Activated naive CD4-positive, alpha-beta T cell treated with anti-CD3 and anti-CD28 coated beads, Interleukin-2, amount 50 U/mL, for 24 hours (primary cell): ENCODE measurements at regions not wholly inside any gene's neighbourhood (a gene's known extent, or its start where the extent isn't known, plus 50 kb on each side); places are given as distances from the start of the nearest gene placed in this dataset.

Source experiments
- H3K27ac Mint-ChIP-seq: one replicate; pipeline ENCODE4 v1.8.0; 2021; ENCODE audit warnings: mild to moderate bottlenecking, mixed read lengths
- H3K27me3 Mint-ChIP-seq: one replicate; pipeline ENCODE4 v1.8.0; 2021; ENCODE audit warnings: mixed read lengths
- H3K36me3 Mint-ChIP-seq: one replicate; pipeline ENCODE4 v1.8.0; 2021; ENCODE audit warnings: mixed read lengths
- H3K4me1 Mint-ChIP-seq: one replicate; pipeline ENCODE4 v1.8.0; 2021; ENCODE audit warnings: mixed read lengths
- H3K4me3 Mint-ChIP-seq: one replicate; pipeline ENCODE4 v1.8.0; 2021; ENCODE audit warnings: mild to moderate bottlenecking, mixed read lengths
- H3K9me3 Mint-ChIP-seq: one replicate; pipeline ENCODE4 v1.8.0; 2021; ENCODE audit warnings: mixed read lengths

DNA sequence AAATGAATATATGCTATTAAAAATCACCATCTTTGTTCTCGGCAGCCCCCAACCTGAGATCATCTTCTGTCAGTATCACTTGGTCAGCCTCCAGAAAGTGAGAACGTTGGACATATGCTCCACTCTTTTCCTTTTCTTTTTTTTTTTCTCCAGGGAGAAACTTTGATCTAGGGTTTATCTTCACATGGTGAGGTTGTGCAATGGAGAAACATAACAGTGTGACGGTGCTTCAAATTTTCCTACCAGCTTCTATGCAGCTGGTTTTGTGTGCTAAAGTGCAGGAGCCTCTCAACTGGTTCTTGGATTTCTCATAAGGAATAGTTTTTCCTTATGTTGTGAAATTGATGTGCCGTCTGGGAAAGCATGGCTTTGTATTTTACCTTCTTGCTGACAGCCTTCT lies 1202.9 kb downstream of the NCAM2 start:
- no peak overlapping the region for H3K27ac Mint-ChIP-seq
- H3K27me3 Mint-ChIP-seq, result no peaks in the 10 kb centered on the region
- no peak overlapping the region for H3K4me3 Mint-ChIP-seq
- H3K9me3 Mint-ChIP-seq, result peaks cover 6% of the 10 kb centered on the region
- no peaks in the 10 kb centered on the region for H3K4me1 Mint-ChIP-seq
- H3K36me3 Mint-ChIP-seq, result no peaks in the 10 kb centered on the region

DNA sequence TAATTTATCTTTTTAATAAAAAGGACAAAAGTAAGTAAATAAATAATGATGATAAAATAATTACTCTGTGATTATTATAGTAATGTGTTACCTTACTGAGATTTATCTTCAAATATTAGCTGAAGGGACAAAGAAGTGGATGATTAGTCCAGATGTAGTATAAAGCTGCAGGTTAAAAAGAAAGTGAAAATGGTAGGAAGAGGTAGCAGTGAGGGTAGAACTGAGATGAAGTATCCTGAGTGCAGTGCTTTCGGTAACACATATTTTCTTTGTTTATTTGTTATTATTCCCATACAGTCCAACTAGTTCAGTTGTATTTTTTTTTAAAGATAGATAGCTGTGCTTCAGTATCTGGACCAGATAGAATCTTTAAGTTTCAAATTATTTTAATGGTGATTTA lies 1203.5 kb downstream of the NCAM2 start:
- H3K4me3 Mint-ChIP-seq, result no peak overlapping the region
- H3K27ac Mint-ChIP-seq, result no peak overlapping the region
- H3K4me1 Mint-ChIP-seq, result no peaks in the 10 kb centered on the region
- H3K36me3 Mint-ChIP-seq, result no peaks in the 10 kb centered on the region
- H3K27me3 Mint-ChIP-seq, result no peaks in the 10 kb centered on the region
- peaks cover 6% of the 10 kb centered on the region for H3K9me3 Mint-ChIP-seq

- Mint-ChIP-seq H3K27me3 (no peaks in the 10 kb centered on the region), H3K36me3 (no peaks in the 10 kb centered on the region), H3K4me3 (no peak overlapping the region)
Measured at GRCh38 chr21:22209304-22209700, 1211.1 kb downstream of the NCAM2 start.

DNA sequence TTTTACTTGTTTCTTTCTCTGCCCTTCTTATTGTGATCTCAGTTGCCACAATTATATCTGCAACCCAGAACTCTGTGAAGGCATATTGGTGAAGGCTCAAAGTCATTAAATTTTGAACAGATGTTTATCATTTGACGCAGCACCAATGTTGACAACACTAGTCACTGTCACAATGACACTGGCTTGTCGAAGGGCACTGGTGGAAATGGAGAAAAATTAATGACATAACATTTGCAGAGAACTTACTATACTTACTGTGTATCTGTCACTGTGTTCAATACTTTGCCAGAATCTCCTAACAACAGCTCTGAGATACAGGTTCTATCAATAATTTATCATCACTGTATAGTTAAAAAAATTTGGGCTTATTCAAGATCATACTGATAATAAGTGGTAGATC lies 1213.7 kb downstream of the NCAM2 start:
- H3K36me3 Mint-ChIP-seq, result no peaks in the 10 kb centered on the region
- no peaks in the 10 kb centered on the region for H3K4me1 Mint-ChIP-seq
- H3K9me3 Mint-ChIP-seq, result peaks cover 4% of the 10 kb centered on the region
- H3K27me3 Mint-ChIP-seq, result no peaks in the 10 kb centered on the region
- H3K27ac Mint-ChIP-seq, result no peak overlapping the region
- no peak overlapping the region for H3K4me3 Mint-ChIP-seq

More at GRCh38 chr21:22209304-22209700, 1211.1 kb downstream of the NCAM2 start:
- H3K9me3 Mint-ChIP-seq, result peaks cover 4% of the 10 kb centered on the region
- no peaks in the 10 kb centered on the region for H3K4me1 Mint-ChIP-seq
- no peak overlapping the region for H3K27ac Mint-ChIP-seq

DNA sequence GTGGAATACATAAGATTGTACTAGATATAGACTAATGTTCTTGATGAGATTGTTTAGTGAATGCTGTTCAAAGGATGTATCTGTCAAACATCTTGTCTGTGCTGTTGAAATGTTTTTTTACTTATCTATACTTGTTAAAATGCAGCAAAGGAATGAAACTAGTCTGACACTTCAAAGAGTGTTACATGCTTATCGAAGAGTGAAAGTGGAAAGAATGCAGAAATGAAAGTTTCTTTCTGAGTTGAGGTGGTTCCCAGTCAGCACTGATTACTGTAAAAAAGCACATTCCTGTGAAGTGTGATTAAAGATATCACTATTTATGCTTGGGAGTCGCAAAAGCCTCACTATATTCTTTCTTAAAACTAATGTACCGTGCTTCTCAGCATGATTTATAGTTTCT lies 1225.2 kb downstream of the NCAM2 start:
- H3K36me3 Mint-ChIP-seq, result no peaks in the 10 kb centered on the region
- no peaks in the 10 kb centered on the region for H3K27me3 Mint-ChIP-seq
- H3K9me3 Mint-ChIP-seq, result no peaks in the 10 kb centered on the region
- H3K4me1 Mint-ChIP-seq, result no peaks in the 10 kb centered on the region
- no peak overlapping the region for H3K4me3 Mint-ChIP-seq
- no peak overlapping the region for H3K27ac Mint-ChIP-seq

DNA sequence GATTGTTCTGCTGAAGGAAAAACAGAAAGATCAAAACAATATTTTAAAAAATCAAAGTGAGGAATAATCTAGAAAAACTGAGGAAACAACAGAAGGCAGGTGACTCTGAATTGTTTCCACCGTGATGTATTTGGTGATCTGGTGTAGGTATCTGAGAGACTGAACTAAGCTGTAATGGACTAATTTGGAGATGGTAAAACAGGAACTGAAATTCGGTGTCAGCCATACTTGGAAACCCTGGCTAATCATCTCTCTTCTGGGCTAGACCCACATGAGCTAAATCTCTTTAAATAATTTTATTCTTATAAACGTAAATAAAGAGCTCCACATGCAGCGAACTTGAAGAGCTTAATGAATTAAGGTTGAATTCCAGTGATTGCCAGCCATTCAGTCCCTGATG lies 1226.1 kb downstream of the NCAM2 start:
- Mint-ChIP-seq H3K9me3 (no peaks in the 10 kb centered on the region), H3K27ac (no peak overlapping the region), H3K4me3 (no peak overlapping the region), H3K4me1 (no peaks in the 10 kb centered on the region), H3K36me3 (no peaks in the 10 kb centered on the region), H3K27me3 (no peaks in the 10 kb centered on the region)

DNA sequence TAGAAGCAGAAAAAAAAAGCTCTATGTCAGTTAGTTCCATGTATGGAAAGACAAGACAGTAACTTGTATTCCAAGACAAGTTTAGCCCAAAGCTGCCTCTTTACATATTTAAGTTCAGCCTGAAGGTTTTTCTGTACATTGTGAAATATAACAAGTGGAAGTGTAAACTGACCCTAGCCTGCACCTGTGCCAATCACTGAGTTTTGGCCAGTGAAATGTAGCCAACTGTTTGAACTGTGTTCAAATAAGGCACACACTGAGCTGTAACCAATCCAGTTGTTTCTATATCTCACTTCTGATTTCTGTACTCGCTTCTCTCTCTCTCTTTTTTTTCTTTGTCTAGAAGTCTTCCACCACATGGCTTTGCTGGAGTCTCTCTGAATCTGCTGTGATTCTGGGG lies 1227.1 kb downstream of the NCAM2 start:
- Mint-ChIP-seq H3K36me3 (no peaks in the 10 kb centered on the region), H3K4me1 (no peaks in the 10 kb centered on the region), H3K4me3 (no peak overlapping the region), H3K9me3 (no peaks in the 10 kb centered on the region), H3K27me3 (no peaks in the 10 kb centered on the region), H3K27ac (no peak overlapping the region)

GRCh38 chr21:22231013-22231412 lies 1232.8 kb downstream of the NCAM2 start:
- no peaks in the 10 kb centered on the region for H3K36me3 Mint-ChIP-seq
- no peaks in the 10 kb centered on the region for H3K27me3 Mint-ChIP-seq
- no peak overlapping the region for H3K4me3 Mint-ChIP-seq
- H3K4me1 Mint-ChIP-seq, result no peaks in the 10 kb centered on the region
- no peak overlapping the region for H3K27ac Mint-ChIP-seq
- no peaks in the 10 kb centered on the region for H3K9me3 Mint-ChIP-seq

DNA sequence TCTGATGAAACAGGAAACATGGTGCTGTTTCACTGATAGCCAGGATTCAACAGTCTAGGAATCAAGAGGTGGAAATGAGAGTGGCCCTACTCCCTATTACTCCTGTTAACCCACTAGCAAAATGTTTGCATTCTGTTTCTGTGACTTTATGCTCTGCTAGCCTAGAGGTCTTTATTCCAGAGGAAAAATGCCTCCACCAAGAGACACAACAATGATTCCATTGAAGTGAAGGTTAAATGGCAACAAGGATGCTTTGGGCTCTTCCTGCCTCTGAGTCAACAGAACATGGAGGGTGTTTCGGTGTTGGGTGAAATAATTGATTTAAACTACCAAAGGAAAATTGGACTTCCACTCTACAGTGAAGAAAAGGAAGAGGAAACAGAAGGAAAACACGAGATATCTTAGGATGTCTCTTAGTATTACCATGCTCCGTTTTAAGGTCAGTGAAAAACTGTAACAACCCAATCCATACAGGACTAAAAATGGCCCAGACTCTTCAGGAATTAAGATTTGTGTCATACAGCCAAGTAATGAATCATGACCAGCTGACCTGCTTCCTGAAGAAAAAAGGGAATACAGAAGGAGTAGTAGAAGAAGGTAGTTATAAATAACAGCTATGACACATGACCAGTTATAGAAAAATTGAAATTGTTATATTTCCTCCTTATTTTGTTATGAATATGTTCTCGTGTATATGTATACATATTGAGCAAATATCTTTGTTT lies 1237.8 kb downstream of the NCAM2 start:
- Mint-ChIP-seq H3K4me1 (no peaks in the 10 kb centered on the region), H3K36me3 (no peaks in the 10 kb centered on the region), H3K4me3 (no peak overlapping the region), H3K27me3 (no peaks in the 10 kb centered on the region), H3K9me3 (peaks cover 6% of the 10 kb centered on the region), H3K27ac (no peak overlapping the region)

DNA sequence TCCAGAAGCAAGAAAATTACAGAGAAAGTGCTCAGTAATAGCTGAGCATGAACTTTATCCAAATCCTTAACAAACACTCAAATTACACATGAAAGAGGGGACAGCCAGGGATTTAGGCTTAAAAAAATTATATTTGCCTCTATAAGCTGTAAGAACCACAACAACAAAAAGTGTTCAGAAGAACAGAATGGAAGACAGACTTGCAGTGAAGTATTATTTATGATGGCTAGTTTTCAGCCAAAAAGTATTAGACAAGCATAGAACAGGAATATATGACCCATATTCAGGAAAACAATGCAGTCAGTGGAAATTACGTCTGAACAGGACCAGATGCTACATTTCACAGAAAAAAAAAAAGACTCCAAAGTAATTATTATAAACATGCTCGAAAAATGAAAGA lies 1246.3 kb downstream of the NCAM2 start:
- H3K9me3 Mint-ChIP-seq, result peaks cover 5% of the 10 kb centered on the region

DNA sequence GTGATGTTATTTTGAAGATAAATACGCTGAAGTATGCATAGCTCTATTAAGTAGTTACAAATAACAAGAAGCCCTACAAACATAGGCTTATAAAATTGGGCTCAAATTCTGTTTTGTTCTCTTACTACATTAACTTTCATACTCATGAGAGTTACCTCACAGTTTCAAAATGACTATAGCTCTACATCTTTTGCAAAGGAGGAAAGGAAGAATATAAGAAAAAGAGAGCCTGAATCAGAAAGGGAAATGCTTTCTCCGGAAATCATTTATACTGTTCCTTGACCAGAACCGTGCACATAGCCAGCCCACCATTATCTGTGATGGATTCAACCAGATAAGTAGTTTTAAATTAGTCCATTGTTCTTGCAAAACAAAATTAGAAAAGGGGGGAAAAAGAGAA lies 1252.1 kb downstream of the NCAM2 start:
- H3K27me3 Mint-ChIP-seq, result no peaks in the 10 kb centered on the region
- no peaks in the 10 kb centered on the region for H3K36me3 Mint-ChIP-seq
- H3K27ac Mint-ChIP-seq, result no peak overlapping the region
- no peak overlapping the region for H3K4me3 Mint-ChIP-seq
- no peaks in the 10 kb centered on the region for H3K9me3 Mint-ChIP-seq
- no peaks in the 10 kb centered on the region for H3K4me1 Mint-ChIP-seq

More for the DNA sequence above, 1246.3 kb downstream of the NCAM2 start:
- H3K36me3 Mint-ChIP-seq, result no peaks in the 10 kb centered on the region
- no peaks in the 10 kb centered on the region for H3K4me1 Mint-ChIP-seq
- no peak overlapping the region for H3K4me3 Mint-ChIP-seq
- no peaks in the 10 kb centered on the region for H3K27me3 Mint-ChIP-seq
- no peak overlapping the region for H3K27ac Mint-ChIP-seq

- Mint-ChIP-seq H3K27me3 (no peaks in the 10 kb centered on the region), H3K4me3 (no peak overlapping the region), H3K4me1 (no peaks in the 10 kb centered on the region), H3K9me3 (no peaks in the 10 kb centered on the region), H3K36me3 (no peaks in the 10 kb centered on the region), H3K27ac (no peak overlapping the region)
Measured at GRCh38 chr21:22253761-22254160, 1255.6 kb downstream of the NCAM2 start.

DNA sequence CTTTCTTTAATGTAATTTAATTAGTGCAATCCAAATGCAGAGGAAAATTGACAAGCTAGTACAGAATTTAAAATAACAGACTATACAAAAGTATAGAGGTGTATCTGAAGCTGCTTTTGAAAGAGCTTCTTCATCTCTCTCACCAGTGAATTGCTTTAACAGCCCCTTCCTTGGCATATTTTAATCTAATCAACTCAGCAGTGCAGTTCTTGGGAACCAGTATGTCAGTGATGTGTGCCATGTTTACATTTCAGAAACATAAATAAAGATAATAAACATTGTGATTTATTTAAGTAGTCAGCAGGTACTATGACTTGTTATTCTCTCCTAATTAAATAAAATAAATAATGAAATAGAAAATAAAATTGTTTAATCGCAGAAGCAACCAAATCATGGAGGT lies 1260.6 kb downstream of the NCAM2 start:
- no peak overlapping the region for H3K27ac Mint-ChIP-seq
- no peak overlapping the region for H3K4me3 Mint-ChIP-seq
- no peaks in the 10 kb centered on the region for H3K36me3 Mint-ChIP-seq
- no peaks in the 10 kb centered on the region for H3K27me3 Mint-ChIP-seq
- H3K9me3 Mint-ChIP-seq, result no peaks in the 10 kb centered on the region
- no peaks in the 10 kb centered on the region for H3K4me1 Mint-ChIP-seq

- Mint-ChIP-seq H3K27ac (no peak overlapping the region), H3K9me3 (no peaks in the 10 kb centered on the region), H3K4me1 (no peaks in the 10 kb centered on the region), H3K27me3 (no peaks in the 10 kb centered on the region), H3K36me3 (no peaks in the 10 kb centered on the region), H3K4me3 (no peak overlapping the region)
Measured at GRCh38 chr21:22260274-22260673, 1262.1 kb downstream of the NCAM2 start.

DNA sequence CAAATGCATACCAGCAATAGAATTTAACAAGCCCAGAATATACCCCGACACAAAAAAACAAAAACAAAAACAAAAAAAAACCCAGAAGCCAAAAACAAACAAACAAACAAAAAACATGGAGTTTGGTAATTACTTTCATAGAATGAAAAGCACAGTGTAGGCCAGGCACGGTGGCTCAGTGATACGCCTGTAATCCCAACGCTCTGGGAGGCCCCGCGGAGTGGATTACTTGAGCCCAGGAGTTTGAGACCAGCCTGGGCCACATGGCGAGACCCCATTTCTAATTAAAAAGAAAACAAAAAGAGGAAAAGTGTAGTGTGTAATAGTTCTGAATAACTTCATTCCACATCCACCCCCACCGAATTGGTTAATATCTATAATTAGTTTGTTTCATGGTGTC lies 1265.7 kb downstream of the NCAM2 start:
- Mint-ChIP-seq H3K9me3 (no peaks in the 10 kb centered on the region), H3K27me3 (no peaks in the 10 kb centered on the region), H3K4me1 (no peaks in the 10 kb centered on the region), H3K36me3 (no peaks in the 10 kb centered on the region), H3K27ac (no peak overlapping the region), H3K4me3 (no peak overlapping the region)

DNA sequence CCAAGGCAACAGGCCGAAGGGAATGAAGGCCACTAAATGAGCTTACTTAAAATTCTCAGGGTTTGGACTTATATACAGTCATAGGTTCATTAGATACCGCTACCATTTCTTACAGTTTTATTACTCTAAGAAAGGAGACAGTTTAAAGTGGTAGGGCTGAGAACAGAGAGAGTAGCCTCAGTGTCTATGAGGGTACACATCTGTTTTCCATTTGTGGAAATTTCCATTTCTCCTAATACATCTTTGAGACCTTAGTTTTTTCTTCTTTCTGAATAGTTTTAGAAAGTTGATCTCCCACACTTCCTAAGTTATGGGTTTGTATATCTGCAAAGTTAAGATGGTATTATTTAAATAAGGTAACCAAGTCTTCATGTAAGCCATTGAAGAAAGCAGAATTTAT lies 1279.1 kb downstream of the NCAM2 start:
- H3K27ac Mint-ChIP-seq, result no peak overlapping the region
- H3K36me3 Mint-ChIP-seq, result no peaks in the 10 kb centered on the region
- H3K4me1 Mint-ChIP-seq, result no peaks in the 10 kb centered on the region
- no peaks in the 10 kb centered on the region for H3K27me3 Mint-ChIP-seq
- H3K9me3 Mint-ChIP-seq, result peaks cover 2% of the 10 kb centered on the region
- H3K4me3 Mint-ChIP-seq, result no peak overlapping the region

GRCh38 chr21:22278366-22278765 lies 1280.2 kb downstream of the NCAM2 start:
- Mint-ChIP-seq H3K9me3 (peaks cover 5% of the 10 kb centered on the region), H3K4me1 (no peaks in the 10 kb centered on the region), H3K36me3 (no peaks in the 10 kb centered on the region), H3K27me3 (no peaks in the 10 kb centered on the region), H3K27ac (no peak overlapping the region), H3K4me3 (no peak overlapping the region)
